Hepatic stellate cell (primary cell): ENCODE measurements at regions not wholly inside any gene's neighbourhood (a gene's known extent, or its start where the extent isn't known, plus 50 kb on each side); places are given as distances from the start of the nearest gene placed in this dataset.
"Not testable (repeated sequence)": the region's sequence is repeated elsewhere in the genome, so short reads cannot be mapped to it uniquely, and the experiment has no call there.

ENCODE experiments used
- DNase-seq: peaks from one replicate; pipeline ENCODE4 v3.0.0; 2011; ENCODE audit warnings: low spot score

DNA sequence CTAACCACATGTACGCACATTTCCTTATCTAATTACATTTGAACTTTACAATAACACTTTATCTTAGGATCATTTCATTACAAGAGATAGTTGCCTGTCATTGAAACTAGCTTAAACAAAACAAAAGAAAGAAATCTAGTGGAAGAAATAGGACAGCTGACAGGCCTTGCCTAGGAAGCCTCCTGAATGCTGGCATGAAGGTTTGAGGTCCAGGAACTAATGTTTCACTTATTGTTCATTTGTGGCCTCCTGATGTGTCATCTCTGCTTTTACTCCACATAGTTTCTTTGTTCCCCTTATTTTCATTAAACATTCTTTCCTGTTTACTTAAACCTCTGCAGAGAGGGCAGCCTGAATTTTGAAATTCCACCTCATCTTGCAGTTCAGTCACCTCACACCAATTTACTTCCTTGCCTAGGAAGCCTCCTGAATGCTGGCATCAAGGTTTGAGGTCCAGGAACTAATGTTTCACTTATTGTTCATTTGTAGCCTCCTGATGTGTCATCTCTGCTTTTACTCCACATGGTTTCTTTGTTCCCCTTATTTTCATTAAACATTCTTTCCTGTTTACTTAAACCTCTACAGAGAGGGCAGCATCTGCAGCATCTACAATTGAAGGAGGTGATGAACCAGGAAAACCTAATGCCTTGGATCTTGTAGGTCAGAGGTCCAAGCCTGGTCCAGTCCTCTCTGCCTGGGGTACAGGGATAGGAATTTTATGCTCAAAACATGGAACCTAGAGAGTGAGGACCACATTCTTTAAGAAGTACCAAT, 319.2 kb downstream of the SPATA31A1 start:
- not testable (repeated sequence) for DNase-seq

DNA sequence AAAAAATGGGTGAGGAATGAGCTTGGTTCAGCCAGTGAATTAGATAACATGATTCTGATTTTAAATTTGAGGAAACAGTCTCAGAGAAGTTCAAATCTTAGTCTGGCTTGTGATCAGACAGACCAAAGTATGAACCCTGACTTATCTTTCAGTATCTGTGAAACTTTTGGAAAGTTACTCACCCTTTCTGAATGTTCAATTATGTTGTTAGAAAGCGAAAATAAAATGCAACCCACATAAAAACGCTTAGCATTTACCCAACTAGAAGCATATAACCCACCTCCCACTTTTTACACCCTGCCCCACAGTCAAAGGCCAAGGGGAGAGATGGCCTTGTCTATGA, 319.7 kb downstream of the SPATA31A1 start:
- not testable (repeated sequence) for DNase-seq

DNA sequence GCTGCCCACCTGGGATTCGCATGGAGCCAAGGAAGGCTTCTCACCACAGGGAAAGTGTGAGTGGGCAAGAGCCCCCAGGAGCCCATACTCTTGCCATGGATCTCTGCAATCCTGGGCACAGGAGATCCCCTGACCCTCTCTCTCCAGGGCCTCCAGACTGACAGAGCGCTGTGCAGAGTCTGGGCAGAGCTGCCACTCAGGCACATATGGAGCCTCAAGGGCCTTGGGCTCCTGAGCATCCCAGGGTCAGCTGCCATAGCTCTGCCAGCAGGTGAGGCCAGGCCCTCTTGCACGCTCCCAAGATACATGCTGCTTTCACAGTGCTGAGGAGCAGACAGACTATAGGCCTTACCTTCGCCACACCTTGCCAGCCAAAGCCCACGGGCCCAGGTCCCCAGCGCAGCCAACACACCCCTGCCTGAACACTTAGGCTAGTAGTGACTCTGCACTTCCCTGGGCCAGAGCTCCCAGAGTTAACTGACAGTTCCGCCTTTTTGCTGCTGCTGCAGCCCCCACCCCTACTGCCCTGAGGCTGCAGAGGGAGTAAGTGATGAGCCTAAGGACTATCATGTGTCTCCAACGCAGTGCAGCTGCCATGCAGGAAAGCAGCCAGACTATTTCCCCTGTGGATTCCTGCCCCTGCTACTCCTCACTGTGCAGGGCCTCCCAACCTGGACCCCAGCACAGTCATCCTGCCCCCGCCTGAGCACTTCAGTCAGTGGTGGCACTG, 323.2 kb downstream of the SPATA31A1 start:
- not testable (repeated sequence) for DNase-seq

DNA sequence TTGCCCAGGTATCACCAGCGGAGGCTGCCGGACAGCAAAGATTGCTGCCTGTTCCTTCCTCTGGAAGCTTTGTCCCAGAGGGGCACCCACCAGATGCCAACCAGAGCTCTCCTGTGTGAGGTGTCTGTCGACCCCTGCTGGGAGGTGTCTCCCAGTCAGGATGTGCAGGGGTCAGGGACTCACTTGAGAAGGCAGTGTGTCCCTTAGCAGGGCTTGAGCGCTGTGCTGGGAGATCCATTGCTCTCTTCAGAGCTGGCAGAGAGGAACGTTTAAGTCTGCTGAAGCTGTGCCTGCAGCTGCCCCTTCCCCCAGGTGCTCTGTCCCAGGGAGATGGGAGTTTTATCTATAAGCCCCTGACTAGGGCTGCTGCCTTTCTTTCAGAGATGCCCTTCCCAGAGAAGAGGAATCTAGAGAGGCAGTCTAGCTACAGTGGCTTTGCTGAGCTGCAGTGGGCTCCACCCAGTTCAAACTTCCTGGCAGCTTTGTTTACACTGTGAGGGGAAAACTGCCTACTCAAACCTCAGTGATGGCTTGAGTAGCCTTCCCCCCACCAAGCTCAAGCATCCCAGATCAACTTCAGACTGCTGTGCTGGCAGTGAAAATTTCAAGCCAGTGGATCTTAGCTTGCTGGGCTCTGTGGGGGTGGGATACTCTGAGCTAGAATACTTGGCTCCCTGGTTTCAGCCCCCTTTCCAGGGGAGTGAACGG, 325.4 kb downstream of the SPATA31A1 start:
- not testable (repeated sequence) for DNase-seq

GRCh38 chr9:39728862-39729261, 373.4 kb downstream of the SPATA31A1 start:
- not testable (repeated sequence) for DNase-seq

DNA sequence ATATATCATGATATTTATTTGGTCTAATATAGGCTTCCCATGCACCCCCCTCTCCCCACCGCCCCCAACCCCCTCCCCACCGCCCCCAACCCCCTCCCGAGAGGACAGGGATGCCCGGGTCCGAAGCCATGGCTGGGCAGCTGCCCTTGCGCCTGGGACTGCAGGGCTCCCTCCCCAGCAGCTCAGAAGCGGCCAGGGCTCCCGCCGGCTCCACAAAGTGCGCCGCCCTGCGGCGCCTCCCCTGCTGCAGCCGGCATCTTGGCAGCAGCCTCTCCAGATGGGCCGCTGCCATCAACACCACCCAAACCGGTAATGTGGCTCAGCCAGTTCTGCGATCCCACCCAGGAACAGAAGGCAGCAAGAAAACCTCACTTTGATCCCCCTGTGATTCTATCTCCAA, 389.4 kb downstream of the SPATA31A1 start:
- not testable (repeated sequence) for DNase-seq

- DNase-seq: not testable (repeated sequence)
Measured at GRCh38 chr9:39775570-39775969, 420.1 kb downstream of the SPATA31A1 start.

GRCh38 chr9:39791356-39791755, 435.9 kb downstream of the SPATA31A1 start:
- not testable (repeated sequence) for DNase-seq

DNA sequence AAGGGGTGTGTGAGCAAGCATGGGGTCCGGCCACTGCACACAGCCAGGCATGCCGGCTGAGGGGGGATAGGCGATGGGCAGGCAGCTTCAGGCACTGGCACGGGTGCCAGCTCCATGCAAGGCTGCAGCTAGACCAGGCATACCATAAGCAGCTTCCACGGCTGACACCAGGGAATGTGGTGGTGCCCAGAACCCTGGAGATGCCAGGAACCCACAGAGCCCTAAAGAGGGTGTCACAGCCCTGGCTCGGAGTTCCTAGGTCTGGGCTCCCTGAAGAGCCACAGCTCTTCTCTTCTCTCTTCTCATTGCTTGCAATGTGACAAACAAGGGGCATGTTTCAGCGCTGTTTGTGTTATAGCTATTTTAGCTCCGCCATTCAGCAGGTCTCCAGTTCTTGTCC, 442.5 kb downstream of the SPATA31A1 start:
- not testable (repeated sequence) for DNase-seq

GRCh38 chr9:39799252-39799651, 443.8 kb downstream of the SPATA31A1 start:
- DNase-seq: not testable (repeated sequence)

- DNase-seq: not testable (repeated sequence)
Measured at GRCh38 chr9:39802561-39802960, 447.1 kb downstream of the SPATA31A1 start.

DNA sequence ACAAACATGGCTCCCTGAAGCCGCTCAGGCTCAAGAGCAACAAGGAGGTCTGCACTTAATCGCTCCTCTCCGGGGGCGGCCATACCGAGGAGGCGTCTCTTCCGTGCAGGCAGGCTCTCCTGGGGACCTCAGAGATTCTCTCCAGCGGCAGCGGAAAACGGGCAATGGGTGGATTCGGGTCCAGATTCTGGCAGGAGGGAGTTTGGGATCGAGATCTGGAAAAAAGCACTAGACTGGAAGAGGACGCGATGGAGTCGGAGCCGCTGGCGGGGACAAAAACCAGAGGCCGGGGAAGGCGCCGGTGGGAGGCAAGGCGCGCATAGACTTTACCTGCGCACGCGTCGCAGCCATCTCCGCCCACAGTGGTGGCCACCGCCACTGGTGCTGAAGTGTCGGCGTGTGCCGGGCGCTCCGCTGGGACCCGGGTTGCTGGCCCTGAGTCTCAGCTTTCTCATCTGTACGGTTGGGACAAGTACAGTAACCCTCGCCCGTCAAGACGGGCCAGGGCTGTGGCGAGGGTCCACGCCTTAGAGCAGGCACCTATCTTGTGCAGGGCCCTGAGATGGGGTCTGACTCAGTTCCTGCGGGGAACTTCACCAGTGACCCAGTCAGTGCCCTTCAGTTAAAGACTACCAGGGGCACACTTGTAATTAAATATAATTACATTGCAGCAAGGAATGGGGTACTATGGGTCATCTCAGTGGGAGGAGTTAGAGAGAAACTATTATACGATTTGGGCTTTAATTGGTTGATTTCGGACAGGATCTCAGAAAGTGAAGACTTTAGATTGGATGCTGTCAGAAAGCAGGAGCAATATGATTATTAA, 454.1 kb downstream of the SPATA31A1 start:
- DNase-seq: not testable (repeated sequence)

DNA sequence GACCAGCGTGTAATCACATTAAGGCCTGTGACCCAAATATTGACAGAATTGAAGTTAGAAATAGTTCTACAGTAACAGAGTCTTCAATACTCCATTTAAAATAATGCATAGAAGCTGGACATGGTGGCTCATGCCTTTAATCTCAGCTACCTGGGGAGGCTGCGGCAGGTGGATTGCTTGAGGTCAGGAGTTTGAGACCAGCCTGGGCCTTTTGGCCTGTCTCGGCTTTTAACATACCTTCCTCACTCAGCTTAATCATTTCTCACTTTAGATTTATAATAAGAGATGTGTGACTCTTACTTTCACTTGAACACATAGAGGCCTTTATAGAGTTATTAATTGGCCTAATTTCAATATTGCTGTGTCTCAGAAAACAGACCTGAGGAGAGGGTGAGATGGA, 454.9 kb downstream of the SPATA31A1 start:
- not testable (repeated sequence) for DNase-seq

- not testable (repeated sequence) for DNase-seq
Measured at GRCh38 chr9:39811615-39812014, 456.1 kb downstream of the SPATA31A1 start.

- DNase-seq: not testable (repeated sequence)
Measured at GRCh38 chr9:39828457-39828856, 473.0 kb downstream of the SPATA31A1 start.
